Hepatocyte (in vitro differentiated cells): ENCODE measurements at regions not wholly inside any gene's neighbourhood (a gene's known extent, or its start where the extent isn't known, plus 50 kb on each side); places are given as distances from the start of the nearest gene placed in this dataset.

Experiments
- DNase-seq: peaks from one replicate; pipeline ENCODE4 v3.0.0-alpha.2; 2016; ENCODE audit warnings: low spot score
- H2AFZ ChIP-seq: fragments of 200-600 bp; sonication (generic); 2 replicates; pipeline ENCODE4 v1.6.0; 2016; ENCODE audit warnings: antibody characterized with exemption, mild to moderate bottlenecking
- H3K27ac ChIP-seq: fragments of 200-600 bp; sonication (generic); 2 replicates; pipeline ENCODE4 v1.5.1; 2016; ENCODE audit warnings: mild to moderate bottlenecking
- H3K27me3 ChIP-seq: fragments of 200-600 bp; sonication (generic); 2 replicates; pipeline ENCODE4 v1.6.1; 2016
- H3K36me3 ChIP-seq: fragments of 200-600 bp; sonication (generic); replicated peaks from 2 replicates; pipeline ENCODE4 v1.5.1; 2016; ENCODE audit warnings: low read depth; ENCODE audit not compliant: insufficient read depth
- H3K4me1 ChIP-seq: fragments of 200-600 bp; sonication (generic); 2 replicates; pipeline ENCODE4 v1.5.1; 2016; ENCODE audit warnings: mild to moderate bottlenecking, moderate library complexity; ENCODE audit not compliant: insufficient read depth
- H3K4me2 ChIP-seq: fragments of 200-600 bp; sonication (generic); 2 replicates; pipeline ENCODE4 v1.6.0; 2016
- H3K4me3 ChIP-seq: fragments of 200-600 bp; sonication (generic); 2 replicates; pipeline ENCODE4 v1.5.1; 2016; ENCODE audit warnings: mild to moderate bottlenecking
- H3K79me2 ChIP-seq: fragments of 200-600 bp; sonication (generic); 2 replicates; pipeline ENCODE4 v1.6.0; 2017; ENCODE audit warnings: mild to moderate bottlenecking
- H3K9me2 ChIP-seq: fragments of 200-600 bp; sonication (generic); replicated peaks from 2 replicates; pipeline ENCODE4 v1.6.0; 2017; ENCODE audit warnings: mild to moderate bottlenecking; ENCODE audit not compliant: insufficient read depth
- H3K9me3 ChIP-seq: fragments of 200-600 bp; sonication (generic); 2 replicates; pipeline ENCODE4 v1.5.1; 2016; ENCODE audit warnings: low read depth, mild to moderate bottlenecking
- H4K20me1 ChIP-seq: fragments of 200-600 bp; sonication (generic); 2 replicates; pipeline ENCODE4 v1.6.0; 2016; ENCODE audit warnings: mild to moderate bottlenecking; ENCODE audit not compliant: insufficient read depth, poor library complexity, severe bottlenecking
- EZH2 ChIP-seq: fragments of 200-600 bp; sonication (generic); IDR thresholded peaks from 2 replicates; pipeline ENCODE4 v1.6.1; 2016; ENCODE audit warnings: antibody characterized with exemption, mild to moderate bottlenecking, borderline replicate concordance
- EZH2phosphoT487 ChIP-seq: fragments of 200-600 bp; sonication (generic); IDR thresholded peaks from one replicate; pipeline ENCODE4 v1.6.1; 2018; ENCODE audit warnings: antibody characterized with exemption, mild to moderate bottlenecking, low read depth, moderate library complexity; ENCODE audit not compliant: unreplicated experiment, severe bottlenecking
- WGBS: methylation state at CpG from one replicate; pipeline ENCODE4 v1.1.6; 2016; ENCODE audit warnings: low lambda C conversion rate; ENCODE audit errors: missing lambda C conversion rate; 5-methylcytosine and 5-hydroxymethylcytosine counted together
- TF ChIP-seq, protein P1 (sequence below): fragments of 200-600 bp; sonication (generic); IDR thresholded peaks from 2 replicates; pipeline ENCODE4 v1.5.1; 2016; ENCODE audit warnings: antibody characterized with exemption, mild to moderate bottlenecking; ENCODE audit not compliant: poor library complexity

DNA sequence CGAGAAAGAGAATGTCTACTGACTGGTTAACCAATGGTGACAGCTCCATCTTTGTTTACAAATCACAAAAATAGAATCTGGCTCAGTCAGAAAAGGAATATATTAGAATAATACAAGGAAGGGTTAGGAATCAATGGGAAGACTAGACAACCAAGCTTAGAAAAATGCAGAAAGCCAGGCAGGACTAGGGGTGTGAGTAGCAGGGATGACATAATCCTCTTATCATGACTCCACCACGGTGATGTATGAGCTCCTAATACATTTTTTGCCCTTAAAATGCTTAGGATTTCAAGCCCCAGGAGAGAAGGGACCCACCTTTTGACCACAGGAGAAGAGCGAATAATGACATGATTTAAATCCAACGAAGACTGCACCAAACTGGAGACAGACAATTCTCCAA is 252.3 kb downstream of the CHD9NB start:
- Histone ChIP-seq H3K4me3 (no peak overlapping the region), H3K27ac (no peak overlapping the region), H3K4me1 (no peaks in the 10 kb centered on the region), H3K9me3 (no peaks in the 10 kb centered on the region), H3K9me2 (no peaks in the 10 kb centered on the region), H3K4me2 (no peak overlapping the region), H4K20me1 (no peaks in the 10 kb centered on the region), H3K36me3 (no peaks in the 10 kb centered on the region), H3K79me2 (no peaks in the 10 kb centered on the region), H3K27me3 (no peaks in the 10 kb centered on the region), H2AFZ (no peak overlapping the region)
- DNase-seq, result no peak
- 81% methylated on average over 4 of the region's 4 CpGs for WGBS
- TF ChIP-seq EZH2phosphoT487 (no peak), EZH2 (no peak)
- TF ChIP-seq, protein P1, sequence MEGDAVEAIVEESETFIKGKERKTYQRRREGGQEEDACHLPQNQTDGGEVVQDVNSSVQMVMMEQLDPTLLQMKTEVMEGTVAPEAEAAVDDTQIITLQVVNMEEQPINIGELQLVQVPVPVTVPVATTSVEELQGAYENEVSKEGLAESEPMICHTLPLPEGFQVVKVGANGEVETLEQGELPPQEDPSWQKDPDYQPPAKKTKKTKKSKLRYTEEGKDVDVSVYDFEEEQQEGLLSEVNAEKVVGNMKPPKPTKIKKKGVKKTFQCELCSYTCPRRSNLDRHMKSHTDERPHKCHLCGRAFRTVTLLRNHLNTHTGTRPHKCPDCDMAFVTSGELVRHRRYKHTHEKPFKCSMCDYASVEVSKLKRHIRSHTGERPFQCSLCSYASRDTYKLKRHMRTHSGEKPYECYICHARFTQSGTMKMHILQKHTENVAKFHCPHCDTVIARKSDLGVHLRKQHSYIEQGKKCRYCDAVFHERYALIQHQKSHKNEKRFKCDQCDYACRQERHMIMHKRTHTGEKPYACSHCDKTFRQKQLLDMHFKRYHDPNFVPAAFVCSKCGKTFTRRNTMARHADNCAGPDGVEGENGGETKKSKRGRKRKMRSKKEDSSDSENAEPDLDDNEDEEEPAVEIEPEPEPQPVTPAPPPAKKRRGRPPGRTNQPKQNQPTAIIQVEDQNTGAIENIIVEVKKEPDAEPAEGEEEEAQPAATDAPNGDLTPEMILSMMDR, result no peak

DNA sequence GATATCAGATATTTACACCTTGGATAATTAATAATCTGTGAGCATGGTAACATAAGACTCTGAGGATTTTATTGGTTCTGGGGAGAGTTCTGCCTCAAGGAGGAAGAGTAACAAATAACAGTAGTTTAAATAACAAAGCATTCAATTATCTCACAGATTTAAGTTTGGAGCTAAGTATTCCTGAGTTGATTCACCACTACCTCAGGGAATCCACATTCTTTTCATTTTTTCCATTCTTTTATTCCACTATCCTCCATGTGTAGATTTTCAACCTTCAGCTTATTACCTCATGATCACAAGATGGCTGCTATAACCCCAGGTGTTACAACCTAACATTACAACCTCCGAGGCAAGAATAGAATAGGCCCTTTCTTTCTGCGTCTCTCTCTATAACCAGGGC is 252.2 kb upstream of the TOX3 start:
- WGBS, result 95% methylated on average over 2 of the region's 2 CpGs
- no peaks in the 10 kb centered on the region for H3K36me3 ChIP-seq
- H4K20me1 ChIP-seq, result no peaks in the 10 kb centered on the region
- H3K4me1 ChIP-seq, result no peaks in the 10 kb centered on the region
- no peaks in the 10 kb centered on the region for H3K9me3 ChIP-seq
- H2AFZ ChIP-seq, result no peak overlapping the region
- H3K4me3 ChIP-seq, result no peak overlapping the region
- H3K4me2 ChIP-seq, result no peak overlapping the region
- H3K9me2 ChIP-seq, result no peaks in the 10 kb centered on the region
- TF ChIP-seq, protein P1, result no peak
- TF ChIP-seq EZH2 (no peak), EZH2phosphoT487 (no peak)
- no peak overlapping the region for H3K27ac ChIP-seq
- DNase-seq, result no peak
- H3K79me2 ChIP-seq, result no peaks in the 10 kb centered on the region
- H3K27me3 ChIP-seq, result no peaks in the 10 kb centered on the region

DNA sequence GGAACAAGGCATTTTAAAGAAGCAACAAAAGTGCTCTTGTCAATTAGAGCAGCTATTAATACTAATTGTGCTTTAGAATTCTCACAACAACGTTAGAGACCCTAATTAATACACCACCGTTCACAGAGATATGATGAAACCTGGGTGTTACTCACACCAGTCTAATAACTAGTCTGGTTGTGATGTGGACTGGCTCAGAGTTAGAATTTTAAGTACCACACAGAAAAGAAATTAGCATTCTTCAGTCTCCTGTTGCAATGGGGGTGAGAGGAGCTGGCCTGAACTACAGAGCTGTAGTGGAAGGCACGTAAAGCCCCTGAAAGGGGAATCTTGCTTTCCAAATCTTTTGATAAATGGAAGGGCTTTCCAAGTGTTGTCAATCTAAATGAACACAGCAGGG is 240.8 kb upstream of the TOX3 start:
- Histone ChIP-seq H3K9me3 (no peaks in the 10 kb centered on the region), H3K27ac (no peak overlapping the region), H3K79me2 (no peaks in the 10 kb centered on the region), H3K9me2 (no peaks in the 10 kb centered on the region), H3K36me3 (no peaks in the 10 kb centered on the region), H3K27me3 (no peaks in the 10 kb centered on the region), H4K20me1 (no peaks in the 10 kb centered on the region), H3K4me1 (no peaks in the 10 kb centered on the region), H3K4me3 (no peak overlapping the region), H3K4me2 (no peak overlapping the region), H2AFZ (no peak overlapping the region)
- WGBS, result 60% methylated on average over 3 of the region's 3 CpGs
- no peak for DNase-seq
- TF ChIP-seq EZH2 (no peak), EZH2phosphoT487 (no peak)
- TF ChIP-seq, protein P1, result no peak

DNA sequence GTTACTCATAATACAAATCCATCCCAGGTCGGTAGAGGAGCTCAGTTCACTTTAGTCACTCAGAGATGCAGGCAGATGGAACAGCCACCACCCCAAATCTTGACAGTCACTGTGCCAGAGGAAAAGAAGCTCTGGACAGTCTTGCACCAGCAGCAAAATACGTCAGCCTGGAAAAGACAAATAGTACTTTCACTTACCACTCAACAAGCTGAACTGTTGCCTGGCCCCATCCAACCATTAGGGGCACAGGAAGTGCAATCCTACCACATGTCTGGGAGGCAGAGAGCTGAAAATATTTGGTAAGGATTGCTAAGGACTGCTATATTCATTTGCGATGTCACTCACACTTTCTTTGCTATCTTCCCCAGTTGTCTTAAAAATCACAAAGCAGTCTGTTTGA is 239.1 kb upstream of the TOX3 start:
- H3K9me3 ChIP-seq, result no peaks in the 10 kb centered on the region

More for the DNA sequence above, 239.1 kb upstream of the TOX3 start:
- Histone ChIP-seq H3K27me3 (no peaks in the 10 kb centered on the region), H3K36me3 (no peaks in the 10 kb centered on the region), H3K4me2 (no peak overlapping the region), H2AFZ (no peak overlapping the region), H3K4me1 (no peaks in the 10 kb centered on the region), H3K9me2 (no peaks in the 10 kb centered on the region), H3K79me2 (no peaks in the 10 kb centered on the region), H3K4me3 (no peak overlapping the region), H3K27ac (no peak overlapping the region), H4K20me1 (no peaks in the 10 kb centered on the region)
- 69% methylated on average over 3 of the region's 3 CpGs for WGBS
- no peak for TF ChIP-seq EZH2
- DNase-seq, result no peak
